K562 (cell line): ENCODE measurements at regions not wholly inside any gene's neighbourhood (a gene's known extent, or its start where the extent isn't known, plus 50 kb on each side); places are given as distances from the start of the nearest gene placed in this dataset.

Experiments
- ATAC-seq: fragments of 200-7000 bp; cut with Tn5 transposase; 3 replicates; pipeline ENCODE4 v1.9.1; 2020; ENCODE audit warnings: moderate library complexity
- BruUV-seq: library from RNA; stranded (reverse); fragments of 400-500 nt; replicated peaks from 2 replicates; lab custom pipeline; 2021; lab: Mats Ljungman, UMichigan
- CTCF ChIA-PET: fragments of 300-600 bp; formaldehyde crosslinking; extraction: SDS; loops from one replicate; lab custom pipeline; 2021; ENCODE audit warnings: low intra/inter-chr PET ratio; lab: Yijun Ruan, JAX
- POLR2A ChIA-PET: fragments of 300-600, 350-650 bp; sonication (Branson Sonifier 250); formaldehyde crosslinking; extraction: SDS; loops from one replicate; lab custom pipeline; 2021; ENCODE audit warnings: antibody characterized with exemption, inconsistent platforms; lab: Yijun Ruan, JAX
- DNase-seq, 4 experiments: peaks; one replicate each; pipeline versions ENCODE4 v3.0.0 to v3.0.0-alpha.2; 2011 to 2018; ENCODE audit warnings: low spot score in 3 of 4, mixed read lengths in 3 of 4; ENCODE audit errors: extremely low read depth in 1 of 4
- FAIRE-seq: peaks from 2 replicates; lab custom pipeline; 2011; peaks lifted over from hg19 to GRCh38; lab: Jason Lieb, UNC
- H2AFZ ChIP-seq: 2 replicates; pipeline ENCODE4 v1.6.0; 2011; ENCODE audit warnings: low read depth, low read length, control low read depth, inconsistent platforms
- H3K27ac ChIP-seq: fragments of 200-600 bp; 3 replicates; pipeline ENCODE4 v1.8.0; 2011; ENCODE audit warnings: low read depth, mild to moderate bottlenecking, control low read depth, inconsistent platforms, low read length, moderate library complexity, mixed read lengths; ENCODE audit errors: extremely low read depth
- H3K27me3 ChIP-seq, 2 experiments: fragments of 300-600 bp in 1 of 2; 2 replicates in 1 of 2; 3 replicates in 1 of 2; pipeline versions ENCODE4 v1.6.0 to v1.8.0; 2011; ENCODE audit warnings: inconsistent platforms in 2 of 2, low read length in 2 of 2, mild to moderate bottlenecking in 1 of 2, mixed read lengths in 1 of 2, moderate library complexity in 1 of 2; ENCODE audit not compliant: control insufficient read depth in 2 of 2, insufficient read depth in 2 of 2
- H3K36me3 ChIP-seq: fragments of 300-600 bp; 3 replicates; pipeline ENCODE4 v1.8.0; 2011; ENCODE audit warnings: mild to moderate bottlenecking, low read length, inconsistent platforms; ENCODE audit not compliant: control insufficient read depth, insufficient read depth
- H3K4me1 ChIP-seq, 2 experiments: fragments of 200-600 bp in 1 of 2; replicated peaks in 1 of 2; 2 replicates in 1 of 2; 3 replicates in 1 of 2; pipeline versions ENCODE4 v1.5.1 to v1.8.0; 2011; ENCODE audit warnings: inconsistent platforms in 2 of 2, low read length in 2 of 2, mild to moderate bottlenecking in 1 of 2, mixed read lengths in 1 of 2, moderate library complexity in 1 of 2; ENCODE audit not compliant: control insufficient read depth in 2 of 2, insufficient read depth in 2 of 2
- H3K4me2 ChIP-seq: 2 replicates; pipeline ENCODE4 v1.6.1; 2011; ENCODE audit warnings: low read length, control low read depth, inconsistent platforms, mixed read lengths; ENCODE audit not compliant: insufficient read depth
- H3K4me3 ChIP-seq: fragments of 200-600 bp; sonication (generic), shearing (Covaris generic); 2 replicates; pipeline ENCODE4 v1.5.1; 2016; ENCODE audit warnings: control low read depth, inconsistent platforms
- H3K79me2 ChIP-seq: fragments of 200-600 bp; 3 replicates; pipeline ENCODE4 v1.8.0; 2011; ENCODE audit warnings: low read length, inconsistent platforms; ENCODE audit not compliant: control insufficient read depth, insufficient read depth
- H3K9ac ChIP-seq, 2 experiments: 2 replicates each; pipeline versions ENCODE4 v1.6.0 to v1.6.1; 2011; ENCODE audit warnings: low read depth in 2 of 2, low read length in 2 of 2, control low read depth in 1 of 2, inconsistent platforms in 1 of 2, mild to moderate bottlenecking in 1 of 2, mixed read lengths in 1 of 2; ENCODE audit not compliant: insufficient read depth in 1 of 2
- H3K9me1 ChIP-seq: one replicate; pipeline ENCODE4 v1.6.0; 2011; ENCODE audit warnings: inconsistent platforms, mild to moderate bottlenecking, low read length, moderate library complexity; ENCODE audit not compliant: control insufficient read depth, insufficient read depth
- H3K9me3 ChIP-seq: replicated peaks from 2 replicates; pipeline ENCODE4 v1.5.1; 2011; ENCODE audit warnings: low read depth, low read length, inconsistent platforms; ENCODE audit not compliant: control insufficient read depth, insufficient read depth
- H4K20me1 ChIP-seq: replicated peaks from 2 replicates; pipeline ENCODE4 v1.6.1; 2011; ENCODE audit warnings: low read length, inconsistent platforms, mixed read lengths; ENCODE audit not compliant: control insufficient read depth, insufficient read depth
- BRD9 ChIP-seq: fragments of 450-650 bp; IDR thresholded peaks from 2 replicates; pipeline ENCODE4 v1.6.1; 2018; ENCODE audit warnings: low read depth; ENCODE audit not compliant: partially characterized antibody
- CC2D1A ChIP-seq: fragments of 450-650 bp; IDR thresholded peaks from 2 replicates; pipeline ENCODE4 v1.6.1; 2017; ENCODE audit warnings: mild to moderate bottlenecking
- COPS2 ChIP-seq: fragments of 450-650 bp; conservative IDR thresholded peaks from 2 replicates; pipeline ENCODE4 v1.6.1; 2016; ENCODE audit warnings: mild to moderate bottlenecking, moderate library complexity
- EWSR1 ChIP-seq: fragments of 450-650 bp; IDR thresholded peaks from 2 replicates; pipeline ENCODE4 v1.6.1; 2018; ENCODE audit warnings: borderline replicate concordance, mild to moderate bottlenecking, low read depth, moderate library complexity; ENCODE audit not compliant: partially characterized antibody
- HMG20A ChIP-seq: fragments of 450-650 bp; formaldehyde crosslinking; conservative IDR thresholded peaks from 2 replicates; pipeline ENCODE4 v1.4.0; 2020; ENCODE audit warnings: mild to moderate bottlenecking, mixed read lengths
- NCOR1 ChIP-seq: fragments of 450-650 bp; IDR thresholded peaks from 2 replicates; pipeline ENCODE4 v1.6.1; 2016; ENCODE audit warnings: mild to moderate bottlenecking, moderate library complexity
- NRF1 ChIP-seq, 2 experiments: fragments of 450-650 bp; IDR thresholded peaks in 1 of 2; conservative IDR thresholded peaks in 1 of 2; 2 replicates each; pipeline ENCODE4 v1.6.1; 2014; ENCODE audit warnings: mild to moderate bottlenecking in 2 of 2
- POLR2A ChIP-seq: fragments of 450-650 bp; conservative IDR thresholded peaks from 2 replicates; pipeline ENCODE4 v1.6.1; 2016
- RREB1 ChIP-seq: fragments of 250-450 bp; sonication (Bioruptor Pico); IDR thresholded peaks from 2 replicates; pipeline ENCODE4 v1.4.0; 2020
- SRF ChIP-seq, 2 experiments: fragments of 250-450, 450-650 bp in 1 of 2; sonication (Bioruptor Pico) in 1 of 2; sonication (generic) in 1 of 2; formaldehyde crosslinking; IDR thresholded peaks; 2 replicates each; pipeline versions ENCODE4 v1.5.0 to v1.5.1; 2020 to 2022; ENCODE audit warnings: mild to moderate bottlenecking in 1 of 2, missing genetic modification reagents in 1 of 2
- ZNF184 ChIP-seq: sonication (generic); formaldehyde crosslinking; IDR thresholded peaks from 2 replicates; pipeline ENCODE4 v1.5.0; 2020; ENCODE audit warnings: missing genetic modification reagents
- ZNF408 ChIP-seq: fragments of 250-450 bp; sonication (Bioruptor Pico); IDR thresholded peaks from 2 replicates; pipeline ENCODE4 v1.4.0; 2020; ENCODE audit warnings: low read depth, mild to moderate bottlenecking, moderate library complexity
- ZNF57 ChIP-seq: fragments of 450-650 bp; formaldehyde crosslinking; IDR thresholded peaks from 2 replicates; pipeline ENCODE4 v1.4.0; 2020; ENCODE audit warnings: mild to moderate bottlenecking, moderate library complexity
- WGBS: fragments of 100-300 bp; shearing (Covaris generic); methylation state at CpG from one replicate; pipeline ENCODE4 v1.1.6; 2016; ENCODE audit warnings: low coverage, mixed read lengths; ENCODE audit not compliant: insufficient coverage; ENCODE audit errors: missing lambda C conversion rate; 5-methylcytosine and 5-hydroxymethylcytosine counted together
- in situ Hi-C: fragments of 300-500 bp; cut with MboI; formaldehyde crosslinking; loops from 4 replicates; pipeline ENCODE4 v1.15.0; 2018; ENCODE audit warnings: inconsistent platforms, mixed read lengths
- intact Hi-C: fragments of 100-400 bp; cut with micrococcal nuclease; formaldehyde crosslinking; loops from 2 replicates; pipeline ENCODE4 v1.14.2; 2022
- TF ChIP-seq, protein P1 (sequence below): fragments of 150-350 bp; IDR thresholded peaks from 2 replicates; pipeline ENCODE4 v1.6.1; 2014; ENCODE audit warnings: low read depth, mild to moderate bottlenecking, low read length, borderline replicate concordance
- TF ChIP-seq, protein P2 (sequence below): fragments of 450-650 bp; formaldehyde crosslinking; IDR thresholded peaks from 2 replicates; pipeline ENCODE4 v1.4.0; 2022; ENCODE audit warnings: mild to moderate bottlenecking, moderate library complexity

DNA sequence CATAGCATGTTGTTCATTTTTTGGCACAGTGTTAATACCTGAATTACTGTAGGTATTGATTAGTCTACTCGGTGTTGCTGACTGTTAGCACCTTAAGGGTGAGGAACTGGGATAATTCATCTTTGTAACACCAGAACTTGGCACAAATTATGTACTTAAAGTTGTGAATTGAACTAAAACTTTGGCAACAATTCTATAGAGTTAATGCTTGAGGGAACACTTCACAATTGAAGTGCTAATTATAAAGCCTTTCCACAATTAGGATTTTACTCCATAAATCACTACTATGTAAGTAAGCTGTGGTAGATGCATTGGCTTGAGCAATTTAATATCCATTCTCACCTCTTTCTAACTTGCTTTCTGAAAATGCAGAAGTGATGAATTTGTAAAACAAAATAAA, 686.7 kb downstream of the PDHA2 start:
- DNase-seq, result no peak
- Histone ChIP-seq H3K9ac (no peak overlapping the region), H3K27me3 (no peaks in the 10 kb centered on the region), H2AFZ (no peak overlapping the region), H3K27ac (no peak overlapping the region), H3K9me1 (no peaks in the 10 kb centered on the region), H3K4me1 (no peaks in the 10 kb centered on the region), H3K79me2 (no peaks in the 10 kb centered on the region), H4K20me1 (no peaks in the 10 kb centered on the region), H3K4me3 (no peak overlapping the region), H3K36me3 (no peaks in the 10 kb centered on the region), H3K4me2 (no peak overlapping the region), H3K9me3 (peaks cover 1% of the 10 kb centered on the region; the same call in 1 of the 2 replicates)
- CTCF ChIA-PET, result no interaction called here
- BruUV-seq, result no TSS peak
- intact Hi-C loops, result no loop called here
- no peak for FAIRE-seq
- 0% methylated on average over 1 of the region's 1 CpG for WGBS
- POLR2A ChIA-PET, result no interaction called here
- in situ Hi-C loops, result no loop called here
- ATAC-seq, result no peak
- no peak for TF ChIP-seq HMG20A (CRISPR knock-in tag)
- no peak for TF ChIP-seq ZNF57
- no peak for TF ChIP-seq SRF (CRISPR knock-in tag; IDR thresholded peaks at IDR 0.05)
- TF ChIP-seq COPS2, result no peak
- TF ChIP-seq BRD9, result no peak
- no peak for TF ChIP-seq EWSR1
- TF ChIP-seq CC2D1A, result no peak
- TF ChIP-seq ZNF184, result no peak
- no peak for TF ChIP-seq NRF1 (conservative IDR thresholded peaks at IDR 0.05 in 1 of 2, IDR thresholded peaks at IDR 0.05 in 1 of 2)
- TF ChIP-seq NCOR1, result no peak
- TF ChIP-seq ZNF408 (CRISPR knock-in tag), result no peak
- no peak for TF ChIP-seq RREB1
- TF ChIP-seq, protein P1, sequence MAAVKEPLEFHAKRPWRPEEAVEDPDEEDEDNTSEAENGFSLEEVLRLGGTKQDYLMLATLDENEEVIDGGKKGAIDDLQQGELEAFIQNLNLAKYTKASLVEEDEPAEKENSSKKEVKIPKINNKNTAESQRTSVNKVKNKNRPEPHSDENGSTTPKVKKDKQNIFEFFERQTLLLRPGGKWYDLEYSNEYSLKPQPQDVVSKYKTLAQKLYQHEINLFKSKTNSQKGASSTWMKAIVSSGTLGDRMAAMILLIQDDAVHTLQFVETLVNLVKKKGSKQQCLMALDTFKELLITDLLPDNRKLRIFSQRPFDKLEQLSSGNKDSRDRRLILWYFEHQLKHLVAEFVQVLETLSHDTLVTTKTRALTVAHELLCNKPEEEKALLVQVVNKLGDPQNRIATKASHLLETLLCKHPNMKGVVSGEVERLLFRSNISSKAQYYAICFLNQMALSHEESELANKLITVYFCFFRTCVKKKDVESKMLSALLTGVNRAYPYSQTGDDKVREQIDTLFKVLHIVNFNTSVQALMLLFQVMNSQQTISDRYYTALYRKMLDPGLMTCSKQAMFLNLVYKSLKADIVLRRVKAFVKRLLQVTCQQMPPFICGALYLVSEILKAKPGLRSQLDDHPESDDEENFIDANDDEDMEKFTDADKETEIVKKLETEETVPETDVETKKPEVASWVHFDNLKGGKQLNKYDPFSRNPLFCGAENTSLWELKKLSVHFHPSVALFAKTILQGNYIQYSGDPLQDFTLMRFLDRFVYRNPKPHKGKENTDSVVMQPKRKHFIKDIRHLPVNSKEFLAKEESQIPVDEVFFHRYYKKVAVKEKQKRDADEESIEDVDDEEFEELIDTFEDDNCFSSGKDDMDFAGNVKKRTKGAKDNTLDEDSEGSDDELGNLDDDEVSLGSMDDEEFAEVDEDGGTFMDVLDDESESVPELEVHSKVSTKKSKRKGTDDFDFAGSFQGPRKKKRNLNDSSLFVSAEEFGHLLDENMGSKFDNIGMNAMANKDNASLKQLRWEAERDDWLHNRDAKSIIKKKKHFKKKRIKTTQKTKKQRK, result no peak
- TF ChIP-seq POLR2A, result no peak
- TF ChIP-seq, protein P2, sequence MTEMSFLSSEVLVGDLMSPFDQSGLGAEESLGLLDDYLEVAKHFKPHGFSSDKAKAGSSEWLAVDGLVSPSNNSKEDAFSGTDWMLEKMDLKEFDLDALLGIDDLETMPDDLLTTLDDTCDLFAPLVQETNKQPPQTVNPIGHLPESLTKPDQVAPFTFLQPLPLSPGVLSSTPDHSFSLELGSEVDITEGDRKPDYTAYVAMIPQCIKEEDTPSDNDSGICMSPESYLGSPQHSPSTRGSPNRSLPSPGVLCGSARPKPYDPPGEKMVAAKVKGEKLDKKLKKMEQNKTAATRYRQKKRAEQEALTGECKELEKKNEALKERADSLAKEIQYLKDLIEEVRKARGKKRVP, result no peak
